ENCODE measurements at regions not wholly inside any gene's neighbourhood (a gene's known extent, or its start where the extent isn't known, plus 50 kb on each side); places are given as distances from the start of the nearest gene placed in this dataset.

GRCh38 chr6:167392631-167393316 lies 67.9 kb downstream of the TTLL2 start:
- Mint-ChIP-seq H3K27me3 (peaks cover 20% of the 10 kb centered on the region), H3K4me3 (peak overlapping the region; percentile 22), H3K36me3 (ENCODE audit: low read depth) (no peaks in the 10 kb centered on the region), H3K4me1 (peaks cover 4% of the 10 kb centered on the region), H3K27ac (no peak overlapping the region)
- no peaks in the 10 kb centered on the region for H3K9me3 ChIP-seq (ENCODE audit: control insufficient read depth, low read length, poor library complexity, severe bottlenecking)
- ATAC-seq (no peak), DNase-seq (no peak)

GRCh38 chr6:167393731-167394130 lies 68.8 kb downstream of the TTLL2 start:
- DNase-seq (no peak), ATAC-seq (no peak)
- H3K27me3 Mint-ChIP-seq, result peaks cover 27% of the 10 kb centered on the region
- H3K4me3 Mint-ChIP-seq, result no peak overlapping the region
- H3K4me1 Mint-ChIP-seq, result peaks cover 4% of the 10 kb centered on the region
- H3K36me3 Mint-ChIP-seq (ENCODE audit: low read depth), result no peaks in the 10 kb centered on the region
- no peaks in the 10 kb centered on the region for H3K9me3 ChIP-seq (ENCODE audit: control insufficient read depth, low read length, poor library complexity, severe bottlenecking)
- H3K27ac Mint-ChIP-seq, result no peak overlapping the region

- ATAC-seq, result no peak
These were observed 69.5 kb downstream of the TTLL2 start for GRCh38 chr6:167394339-167394738.

GRCh38 chr6:167394820-167395219 lies 69.9 kb downstream of the TTLL2 start:
- ATAC-seq (no peak), DNase-seq (no peak)
- H3K4me3 Mint-ChIP-seq, result no peak overlapping the region
- H3K27me3 Mint-ChIP-seq, result peaks cover 34% of the 10 kb centered on the region
- no peak overlapping the region for H3K27ac Mint-ChIP-seq
- H3K4me1 Mint-ChIP-seq, result peaks cover 4% of the 10 kb centered on the region
- H3K36me3 Mint-ChIP-seq (ENCODE audit: low read depth), result no peaks in the 10 kb centered on the region
- no peaks in the 10 kb centered on the region for H3K9me3 ChIP-seq (ENCODE audit: control insufficient read depth, low read length, poor library complexity, severe bottlenecking)

More at GRCh38 chr6:167394339-167394738, 69.5 kb downstream of the TTLL2 start:
- H3K4me3 Mint-ChIP-seq, result no peak overlapping the region
- peaks cover 4% of the 10 kb centered on the region for H3K4me1 Mint-ChIP-seq
- DNase-seq, result no peak
- no peak overlapping the region for H3K27ac Mint-ChIP-seq
- no peaks in the 10 kb centered on the region for H3K36me3 Mint-ChIP-seq (ENCODE audit: low read depth)
- H3K27me3 Mint-ChIP-seq, result peaks cover 29% of the 10 kb centered on the region
- H3K9me3 ChIP-seq (ENCODE audit: control insufficient read depth, low read length, poor library complexity, severe bottlenecking), result no peaks in the 10 kb centered on the region

GRCh38 chr6:167396068-167396658 lies 71.3 kb downstream of the TTLL2 start:
- no peak overlapping the region for H3K27ac Mint-ChIP-seq
- H3K4me1 Mint-ChIP-seq, result peaks cover 4% of the 10 kb centered on the region
- H3K36me3 Mint-ChIP-seq (ENCODE audit: low read depth), result no peaks in the 10 kb centered on the region
- H3K4me3 Mint-ChIP-seq, result no peak overlapping the region
- DNase-seq (no peak), ATAC-seq (no peak)
- H3K27me3 Mint-ChIP-seq, result peaks cover 47% of the 10 kb centered on the region
- H3K9me3 ChIP-seq (ENCODE audit: control insufficient read depth, low read length, poor library complexity, severe bottlenecking), result no peaks in the 10 kb centered on the region

GRCh38 chr6:167396659-167397490 lies 72.0 kb downstream of the TTLL2 start:
- ATAC-seq (no peak), DNase-seq (no peak)
- peaks cover 54% of the 10 kb centered on the region for H3K27me3 Mint-ChIP-seq
- H3K9me3 ChIP-seq (ENCODE audit: control insufficient read depth, low read length, poor library complexity, severe bottlenecking), result no peaks in the 10 kb centered on the region
- H3K36me3 Mint-ChIP-seq (ENCODE audit: low read depth), result no peaks in the 10 kb centered on the region
- no peak overlapping the region for H3K27ac Mint-ChIP-seq
- peaks cover 4% of the 10 kb centered on the region for H3K4me1 Mint-ChIP-seq
- H3K4me3 Mint-ChIP-seq, result no peak overlapping the region

GRCh38 chr6:167397712-167398111 lies 72.8 kb downstream of the TTLL2 start:
- no peak for ATAC-seq

GRCh38 chr6:167398214-167399050 lies 73.5 kb downstream of the TTLL2 start:
- Mint-ChIP-seq H3K27me3 (peaks cover 64% of the 10 kb centered on the region), H3K4me1 (peaks cover 4% of the 10 kb centered on the region), H3K27ac (no peak overlapping the region), H3K4me3 (no peak overlapping the region), H3K36me3 (ENCODE audit: low read depth) (no peaks in the 10 kb centered on the region)
- H3K9me3 ChIP-seq (ENCODE audit: control insufficient read depth, low read length, poor library complexity, severe bottlenecking), result no peaks in the 10 kb centered on the region
- ATAC-seq, result no peak
- no peak for DNase-seq

More at GRCh38 chr6:167397712-167398111, 72.8 kb downstream of the TTLL2 start:
- Mint-ChIP-seq H3K4me1 (peaks cover 4% of the 10 kb centered on the region), H3K4me3 (no peak overlapping the region), H3K27ac (no peak overlapping the region), H3K27me3 (peaks cover 62% of the 10 kb centered on the region), H3K36me3 (ENCODE audit: low read depth) (no peaks in the 10 kb centered on the region)
- no peak for DNase-seq
- H3K9me3 ChIP-seq (ENCODE audit: control insufficient read depth, low read length, poor library complexity, severe bottlenecking), result no peaks in the 10 kb centered on the region

- ATAC-seq (no peak), DNase-seq (no peak)
- peaks cover 2% of the 10 kb centered on the region for H3K4me1 Mint-ChIP-seq
- H3K27me3 Mint-ChIP-seq, result peaks cover 66% of the 10 kb centered on the region
- H3K36me3 Mint-ChIP-seq (ENCODE audit: low read depth), result no peaks in the 10 kb centered on the region
- no peak overlapping the region for H3K4me3 Mint-ChIP-seq
- no peak overlapping the region for H3K27ac Mint-ChIP-seq
- no peaks in the 10 kb centered on the region for H3K9me3 ChIP-seq (ENCODE audit: control insufficient read depth, low read length, poor library complexity, severe bottlenecking)
These were observed 74.1 kb downstream of the TTLL2 start for GRCh38 chr6:167399051-167399387.

GRCh38 chr6:167399599-167399998 lies 74.7 kb downstream of the TTLL2 start:
- DNase-seq (no peak), ATAC-seq (no peak)
- H3K9me3 ChIP-seq (ENCODE audit: control insufficient read depth, low read length, poor library complexity, severe bottlenecking), result no peaks in the 10 kb centered on the region
- Mint-ChIP-seq H3K36me3 (ENCODE audit: low read depth) (no peaks in the 10 kb centered on the region), H3K27me3 (peaks cover 66% of the 10 kb centered on the region), H3K27ac (no peak overlapping the region), H3K4me3 (no peak overlapping the region), H3K4me1 (no peaks in the 10 kb centered on the region)

- no peak for DNase-seq
- ATAC-seq, result no peak
- H3K36me3 Mint-ChIP-seq (ENCODE audit: low read depth), result peaks cover 2% of the 10 kb centered on the region
- no peaks in the 10 kb centered on the region for H3K9me3 ChIP-seq (ENCODE audit: control insufficient read depth, low read length, poor library complexity, severe bottlenecking)
- H3K27ac Mint-ChIP-seq, result no peak overlapping the region
- H3K4me1 Mint-ChIP-seq, result peaks cover under 1% of the 10 kb centered on the region
- peaks cover 73% of the 10 kb centered on the region for H3K27me3 Mint-ChIP-seq
- H3K4me3 Mint-ChIP-seq, result no peak overlapping the region
These were observed 75.7 kb downstream of the TTLL2 start for GRCh38 chr6:167400482-167401138.

- H3K27ac Mint-ChIP-seq, result no peak overlapping the region
- peaks cover 78% of the 10 kb centered on the region for H3K27me3 Mint-ChIP-seq
- peaks cover 5% of the 10 kb centered on the region for H3K36me3 Mint-ChIP-seq (ENCODE audit: low read depth)
- H3K9me3 ChIP-seq (ENCODE audit: control insufficient read depth, low read length, poor library complexity, severe bottlenecking), result no peaks in the 10 kb centered on the region
- DNase-seq (no peak), ATAC-seq (no peak)
- no peak overlapping the region for H3K4me3 Mint-ChIP-seq
- H3K4me1 Mint-ChIP-seq, result peaks cover 4% of the 10 kb centered on the region
These were observed 76.8 kb downstream of the TTLL2 start for GRCh38 chr6:167401525-167402194.
